Mucosa of descending colon (tissue), 3 donors: ENCODE measurements at regions not wholly inside any gene's neighbourhood (a gene's known extent, or its start where the extent isn't known, plus 50 kb on each side); places are given as distances from the start of the nearest gene placed in this dataset.

Source experiments
- ATAC-seq: fragments of 200-7000 bp; cut with Tn5 transposase; one replicate; pipeline ENCODE4 v1.9.1; 2020; ENCODE audit warnings: mild to moderate bottlenecking, moderate library complexity
- DNase-seq, 3 donors: peaks; one replicate each; pipeline ENCODE4 v3.0.0-alpha.2; 2020
- H3K36me3 ChIP-seq: fragments of 200-600 bp; one replicate; pipeline ENCODE4 v1.8.0; 2021; ENCODE audit warnings: low read depth, mild to moderate bottlenecking
- H3K4me1 ChIP-seq: fragments of 200-600 bp; one replicate; pipeline ENCODE4 v1.8.0; 2021; ENCODE audit warnings: low read depth, mild to moderate bottlenecking
- H3K4me3 ChIP-seq: fragments of 200-600 bp; one replicate; pipeline ENCODE4 v1.8.0; 2021; ENCODE audit warnings: mild to moderate bottlenecking
- H3K9me3 ChIP-seq: fragments of 200-600 bp; one replicate; pipeline ENCODE4 v1.8.0; 2021; ENCODE audit warnings: mild to moderate bottlenecking
- intact Hi-C, 2 donors: fragments of 100-400 bp; cut with DNase I in 1 of 2; cut with micrococcal nuclease in 1 of 2; formaldehyde crosslinking; loops; one replicate each; pipeline versions ENCODE4 v1.11.0 to v1.11.1; 2022; cut with DNase I, micrococcal nuclease
- TF ChIP-seq, protein P1 (sequence below): fragments of 200-600 bp; IDR thresholded peaks from one replicate; pipeline ENCODE4 v1.8.0; 2022; ENCODE audit warnings: antibody characterized with exemption, mild to moderate bottlenecking
- donor health status: DM: no; HTN: no; CAD: no; lungs with moderate emphysema.
- donor health status: DM: no; HTN: no; CAD: no.
- donor health status: DM: no; HTN: yes; CAD: no.

DNA sequence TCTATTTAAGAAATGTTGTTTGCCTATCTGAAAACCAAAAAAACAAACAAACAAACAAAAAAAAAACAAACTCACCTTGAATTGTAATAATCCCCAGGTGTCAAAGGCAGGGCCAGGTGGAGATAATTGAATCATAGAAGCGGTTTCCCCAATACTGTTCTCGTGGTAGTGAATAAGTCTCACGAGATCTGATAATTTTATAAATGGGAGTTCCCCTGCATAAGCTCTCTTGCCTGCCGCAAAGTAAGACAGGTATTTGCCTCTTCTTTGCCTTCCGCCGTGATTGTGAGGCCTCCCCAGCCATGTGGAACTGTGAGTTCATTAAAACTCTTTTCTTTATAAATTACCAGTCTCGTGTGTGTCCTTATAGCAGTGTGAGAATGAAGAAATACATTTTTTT lies 1180.7 kb upstream of the CRIM1 start:
- DNase-seq (no peak), ATAC-seq (no peak)

DNA sequence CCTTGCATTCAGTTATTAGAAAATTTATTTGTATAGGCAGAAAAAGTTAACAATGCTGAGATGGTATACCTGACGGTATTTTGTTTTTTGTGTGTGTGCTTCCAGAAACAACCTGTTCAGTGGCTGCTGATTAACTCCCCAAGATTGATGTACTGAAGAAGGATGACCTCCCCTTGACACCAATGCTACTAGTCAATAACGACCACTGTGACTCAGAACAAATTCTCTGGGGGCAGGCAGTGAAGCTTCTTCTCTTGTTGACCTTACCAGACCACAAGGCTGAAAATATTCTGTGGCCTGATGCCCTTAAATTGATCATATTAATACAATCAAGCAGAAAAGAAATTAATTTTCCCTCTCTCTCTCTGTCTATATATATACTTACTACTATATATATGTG lies 1182.9 kb upstream of the CRIM1 start:
- H3K4me3 ChIP-seq, result no peak overlapping the region
- intact Hi-C loops, result no loop called here
- TF ChIP-seq, protein P1, sequence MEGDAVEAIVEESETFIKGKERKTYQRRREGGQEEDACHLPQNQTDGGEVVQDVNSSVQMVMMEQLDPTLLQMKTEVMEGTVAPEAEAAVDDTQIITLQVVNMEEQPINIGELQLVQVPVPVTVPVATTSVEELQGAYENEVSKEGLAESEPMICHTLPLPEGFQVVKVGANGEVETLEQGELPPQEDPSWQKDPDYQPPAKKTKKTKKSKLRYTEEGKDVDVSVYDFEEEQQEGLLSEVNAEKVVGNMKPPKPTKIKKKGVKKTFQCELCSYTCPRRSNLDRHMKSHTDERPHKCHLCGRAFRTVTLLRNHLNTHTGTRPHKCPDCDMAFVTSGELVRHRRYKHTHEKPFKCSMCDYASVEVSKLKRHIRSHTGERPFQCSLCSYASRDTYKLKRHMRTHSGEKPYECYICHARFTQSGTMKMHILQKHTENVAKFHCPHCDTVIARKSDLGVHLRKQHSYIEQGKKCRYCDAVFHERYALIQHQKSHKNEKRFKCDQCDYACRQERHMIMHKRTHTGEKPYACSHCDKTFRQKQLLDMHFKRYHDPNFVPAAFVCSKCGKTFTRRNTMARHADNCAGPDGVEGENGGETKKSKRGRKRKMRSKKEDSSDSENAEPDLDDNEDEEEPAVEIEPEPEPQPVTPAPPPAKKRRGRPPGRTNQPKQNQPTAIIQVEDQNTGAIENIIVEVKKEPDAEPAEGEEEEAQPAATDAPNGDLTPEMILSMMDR, result no peak
- no peaks in the 10 kb centered on the region for H3K4me1 ChIP-seq
- DNase-seq, result no peak
- no peaks in the 10 kb centered on the region for H3K9me3 ChIP-seq
- H3K36me3 ChIP-seq, result no peaks in the 10 kb centered on the region
- ATAC-seq, result no peak

More for the DNA sequence above, 1180.7 kb upstream of the CRIM1 start:
- TF ChIP-seq, protein P1, result no peak
- intact Hi-C loops, result no loop called here
- no peaks in the 10 kb centered on the region for H3K9me3 ChIP-seq
- no peak overlapping the region for H3K4me3 ChIP-seq
- H3K36me3 ChIP-seq, result no peaks in the 10 kb centered on the region
- H3K4me1 ChIP-seq, result no peaks in the 10 kb centered on the region

DNA sequence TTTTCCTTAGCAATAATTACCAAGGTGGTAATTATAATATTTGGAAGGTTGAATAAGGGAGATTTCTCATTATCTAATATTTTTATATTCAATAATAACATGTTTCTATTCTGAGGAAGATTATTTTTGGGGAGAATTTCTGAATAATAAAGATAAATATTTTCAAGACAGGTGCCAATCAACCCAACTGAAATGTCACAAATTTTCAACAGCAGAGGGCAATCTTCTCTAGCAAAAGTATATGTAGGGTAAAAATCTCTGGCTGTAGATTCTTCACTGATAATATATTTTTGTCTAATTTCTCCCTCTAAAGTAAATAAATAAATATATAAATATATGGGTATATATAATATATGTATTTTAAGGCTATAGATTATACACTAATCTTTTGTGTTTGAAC lies 1187.2 kb upstream of the CRIM1 start:
- intact Hi-C loops, result no loop called here
- ATAC-seq (no peak), DNase-seq (no peak)
- H3K4me3 ChIP-seq, result no peak overlapping the region
- TF ChIP-seq, protein P1, result no peak
- no peaks in the 10 kb centered on the region for H3K9me3 ChIP-seq
- no peaks in the 10 kb centered on the region for H3K4me1 ChIP-seq
- no peaks in the 10 kb centered on the region for H3K36me3 ChIP-seq

DNA sequence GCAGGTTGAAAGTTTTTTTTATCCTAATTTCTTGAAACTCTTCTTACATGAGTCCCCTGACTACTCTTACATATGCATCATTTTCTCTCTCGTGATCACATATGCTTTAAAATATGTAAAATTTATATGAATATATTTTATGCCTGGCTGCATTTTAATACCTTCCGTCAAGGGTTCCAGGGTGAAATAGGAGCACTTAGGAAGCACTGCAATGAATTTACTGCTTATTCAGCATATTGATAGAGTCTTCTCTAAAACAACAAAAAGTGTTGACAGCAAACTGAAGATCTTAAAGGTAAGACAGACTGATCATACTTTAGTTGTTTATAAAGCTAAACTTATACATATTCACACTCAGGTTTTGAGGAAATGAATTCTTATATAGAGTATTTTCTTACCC lies 1191.6 kb upstream of the CRIM1 start:
- TF ChIP-seq, protein P1, result no peak
- Histone ChIP-seq H3K4me1 (no peaks in the 10 kb centered on the region), H3K36me3 (no peaks in the 10 kb centered on the region), H3K9me3 (no peaks in the 10 kb centered on the region), H3K4me3 (no peak overlapping the region)
- DNase-seq (no peak), ATAC-seq (no peak)
- intact Hi-C loops, result no loop called here

GRCh38 chr2:35160871-35161270 lies 1194.7 kb upstream of the CRIM1 start:
- no peaks in the 10 kb centered on the region for H3K9me3 ChIP-seq

More at GRCh38 chr2:35160871-35161270, 1194.7 kb upstream of the CRIM1 start:
- Histone ChIP-seq H3K36me3 (no peaks in the 10 kb centered on the region), H3K4me1 (no peaks in the 10 kb centered on the region), H3K4me3 (no peak overlapping the region)
- DNase-seq (no peak), ATAC-seq (no peak)
- intact Hi-C loops, result no loop called here
- TF ChIP-seq, protein P1, result no peak
